ENCODE measurements at regions not wholly inside any gene's neighbourhood (a gene's known extent, or its start where the extent isn't known, plus 50 kb on each side); places are given as distances from the start of the nearest gene placed in this dataset.
"Not testable (repeated sequence)": the region's sequence is repeated elsewhere in the genome, so short reads cannot be mapped to it uniquely, and the experiment has no call there.

DNA sequence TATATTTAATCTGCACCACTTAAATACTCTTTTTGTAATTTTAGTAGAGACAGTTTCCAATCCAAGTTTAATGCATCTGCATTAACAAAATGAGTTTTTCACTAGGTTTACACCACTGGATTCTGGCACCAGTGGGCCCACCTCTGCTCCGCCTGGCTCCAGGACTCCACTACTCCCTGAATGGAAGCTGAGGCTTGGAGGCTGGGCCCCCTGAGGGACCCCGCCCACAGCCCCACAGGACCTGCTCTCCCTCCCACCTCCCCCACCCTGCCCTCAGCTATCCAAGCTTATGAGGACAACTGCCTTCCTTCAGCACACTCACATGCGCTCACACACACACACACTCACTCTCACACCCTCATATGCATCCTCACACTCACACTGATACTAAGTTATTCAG lies 100.5 kb downstream of the GOLGA6L6 start:
- TF ChIP-seq, protein P1, sequence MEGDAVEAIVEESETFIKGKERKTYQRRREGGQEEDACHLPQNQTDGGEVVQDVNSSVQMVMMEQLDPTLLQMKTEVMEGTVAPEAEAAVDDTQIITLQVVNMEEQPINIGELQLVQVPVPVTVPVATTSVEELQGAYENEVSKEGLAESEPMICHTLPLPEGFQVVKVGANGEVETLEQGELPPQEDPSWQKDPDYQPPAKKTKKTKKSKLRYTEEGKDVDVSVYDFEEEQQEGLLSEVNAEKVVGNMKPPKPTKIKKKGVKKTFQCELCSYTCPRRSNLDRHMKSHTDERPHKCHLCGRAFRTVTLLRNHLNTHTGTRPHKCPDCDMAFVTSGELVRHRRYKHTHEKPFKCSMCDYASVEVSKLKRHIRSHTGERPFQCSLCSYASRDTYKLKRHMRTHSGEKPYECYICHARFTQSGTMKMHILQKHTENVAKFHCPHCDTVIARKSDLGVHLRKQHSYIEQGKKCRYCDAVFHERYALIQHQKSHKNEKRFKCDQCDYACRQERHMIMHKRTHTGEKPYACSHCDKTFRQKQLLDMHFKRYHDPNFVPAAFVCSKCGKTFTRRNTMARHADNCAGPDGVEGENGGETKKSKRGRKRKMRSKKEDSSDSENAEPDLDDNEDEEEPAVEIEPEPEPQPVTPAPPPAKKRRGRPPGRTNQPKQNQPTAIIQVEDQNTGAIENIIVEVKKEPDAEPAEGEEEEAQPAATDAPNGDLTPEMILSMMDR (IDR thresholded peaks at IDR 0.05; ENCODE audit: low read length) = not testable (repeated sequence)
- TF ChIP-seq EZH2 (IDR thresholded peaks at IDR 0.05; ENCODE audit: borderline replicate concordance, low read length) = not testable (repeated sequence)
